Esophagus muscularis mucosa (tissue), 4 donors: ENCODE measurements at regions not wholly inside any gene's neighbourhood (a gene's known extent, or its start where the extent isn't known, plus 50 kb on each side); places are given as distances from the start of the nearest gene placed in this dataset.

Experiments
- DNase-seq: peaks from one replicate; pipeline ENCODE4 v3.0.0-alpha.2; 2017; ENCODE audit errors: extremely low spot score
- H3K27ac ChIP-seq, 4 donors: fragments of 200-600 bp; sonication (generic); replicated peaks in 1 of 4; 1 replicate in 3 of 4; 2 replicates in 1 of 4; pipeline ENCODE4 v1.5.1; 2016 to 2019; ENCODE audit warnings: mild to moderate bottlenecking in 1 of 4
- H3K27me3 ChIP-seq, 4 donors: fragments of 200-600 bp; sonication (generic); one replicate each; pipeline versions ENCODE4 v1.5.1 to v1.6.0; 2016 to 2019
- H3K36me3 ChIP-seq, 4 donors: fragments of 200-600 bp; sonication (generic); one replicate each; pipeline ENCODE4 v1.5.1; 2016 to 2019
- H3K4me1 ChIP-seq, 4 donors: fragments of 200-600 bp; sonication (generic); one replicate each; pipeline ENCODE4 v1.5.1; 2016 to 2019
- H3K4me3 ChIP-seq, 4 donors: fragments of 200-600 bp; sonication (generic); 1 replicate in 2 of 4; 2 replicates in 2 of 4; pipeline ENCODE4 v1.5.1; 2016 to 2019; ENCODE audit warnings: mild to moderate bottlenecking in 4 of 4, moderate library complexity in 1 of 4
- H3K9me3 ChIP-seq, 4 donors: fragments of 200-600 bp; sonication (generic); 1 replicate in 3 of 4; 2 replicates in 1 of 4; pipeline ENCODE4 v1.5.1; 2016 to 2019
- EP300 ChIP-seq: sonication (generic); formaldehyde crosslinking; IDR thresholded peaks from one replicate; pipeline ENCODE4 v1.6.1; 2017; ENCODE audit warnings: antibody characterized with exemption
- POLR2A ChIP-seq: fragments of 450-650 bp; IDR thresholded peaks from one replicate; pipeline ENCODE4 v1.6.1; 2017; ENCODE audit warnings: antibody characterized with exemption, moderate library complexity, mild to moderate bottlenecking, low read depth
- POLR2AphosphoS5 ChIP-seq, 2 donors: sonication (generic); formaldehyde crosslinking; IDR thresholded peaks; one replicate each; pipeline ENCODE4 v1.6.1; 2017; ENCODE audit warnings: antibody characterized with exemption in 2 of 2
- WGBS: methylation state at CpG from one replicate; pipeline ENCODE4 v1.1.5; 2018; 5-methylcytosine and 5-hydroxymethylcytosine counted together
- intact Hi-C: fragments of 100-400 bp; cut with DNase I; formaldehyde crosslinking; loops from one replicate; pipeline ENCODE4 v1.15.1; 2023
- TF ChIP-seq, protein P1 (sequence below), 3 experiments: fragments of 200-600 bp in 2 of 3; fragments of 450-650 bp in 1 of 3; sonication (generic) in 2 of 3; IDR thresholded peaks; one replicate each; pipeline ENCODE4 v1.5.1; 2017 to 2019; ENCODE audit warnings: antibody characterized with exemption in 3 of 3, mild to moderate bottlenecking in 2 of 3, moderate library complexity in 1 of 3

DNA sequence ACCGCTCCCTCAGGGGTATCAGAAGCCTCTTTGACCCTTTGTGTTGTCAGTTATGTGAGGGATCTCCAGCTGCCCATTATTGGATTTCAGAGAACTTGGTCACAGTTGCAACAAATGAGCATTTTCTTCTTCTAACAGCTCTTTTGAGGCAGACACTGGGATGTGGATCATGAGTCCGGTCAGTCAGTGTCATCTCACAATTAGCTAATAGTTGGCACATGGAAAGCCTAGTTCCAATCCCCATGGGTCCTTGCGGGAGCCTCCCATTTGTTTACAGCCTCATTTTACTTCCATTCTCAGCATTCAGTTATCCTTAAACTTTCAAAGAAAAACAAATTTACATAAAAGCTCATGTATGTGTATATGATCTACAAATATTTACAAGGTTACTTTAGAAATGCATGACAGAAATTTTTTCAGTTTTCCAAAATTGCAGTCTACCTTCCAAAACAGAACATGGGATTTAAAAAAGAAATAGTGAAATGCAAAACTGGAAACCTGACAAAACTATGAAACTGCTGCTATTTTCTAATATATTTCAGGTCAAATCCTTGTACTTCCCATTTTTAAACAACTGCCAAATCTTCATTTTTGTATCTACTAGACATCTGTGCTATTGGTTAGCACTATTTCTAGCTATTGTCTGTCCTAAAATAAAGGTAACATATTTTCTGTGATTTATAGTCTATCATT is 547.1 kb upstream of the ZEB2 start:
- H3K4me1 ChIP-seq, result peaks cover 5 to 13% (median 6%) of the 10 kb centered on the region in 4 donors
- no peaks in the 10 kb centered on the region for H3K27me3 ChIP-seq
- DNase-seq, result no peak
- TF ChIP-seq EP300 (no peak), POLR2AphosphoS5 (IDR thresholded peaks at IDR 0.05) (no peak), POLR2A (no peak)
- TF ChIP-seq, protein P1, sequence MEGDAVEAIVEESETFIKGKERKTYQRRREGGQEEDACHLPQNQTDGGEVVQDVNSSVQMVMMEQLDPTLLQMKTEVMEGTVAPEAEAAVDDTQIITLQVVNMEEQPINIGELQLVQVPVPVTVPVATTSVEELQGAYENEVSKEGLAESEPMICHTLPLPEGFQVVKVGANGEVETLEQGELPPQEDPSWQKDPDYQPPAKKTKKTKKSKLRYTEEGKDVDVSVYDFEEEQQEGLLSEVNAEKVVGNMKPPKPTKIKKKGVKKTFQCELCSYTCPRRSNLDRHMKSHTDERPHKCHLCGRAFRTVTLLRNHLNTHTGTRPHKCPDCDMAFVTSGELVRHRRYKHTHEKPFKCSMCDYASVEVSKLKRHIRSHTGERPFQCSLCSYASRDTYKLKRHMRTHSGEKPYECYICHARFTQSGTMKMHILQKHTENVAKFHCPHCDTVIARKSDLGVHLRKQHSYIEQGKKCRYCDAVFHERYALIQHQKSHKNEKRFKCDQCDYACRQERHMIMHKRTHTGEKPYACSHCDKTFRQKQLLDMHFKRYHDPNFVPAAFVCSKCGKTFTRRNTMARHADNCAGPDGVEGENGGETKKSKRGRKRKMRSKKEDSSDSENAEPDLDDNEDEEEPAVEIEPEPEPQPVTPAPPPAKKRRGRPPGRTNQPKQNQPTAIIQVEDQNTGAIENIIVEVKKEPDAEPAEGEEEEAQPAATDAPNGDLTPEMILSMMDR (IDR thresholded peaks at IDR 0.05), result no peak
- H3K27ac ChIP-seq, result peak overlapping the region; percentile 59 to 77 (median 66)
- no peak overlapping the region for H3K4me3 ChIP-seq
- WGBS, result 70% methylated on average over 3 of the region's 3 CpGs
- intact Hi-C loops, result no loop called here
- no peaks in the 10 kb centered on the region for H3K9me3 ChIP-seq
- H3K36me3 ChIP-seq, result no peaks in the 10 kb centered on the region

DNA sequence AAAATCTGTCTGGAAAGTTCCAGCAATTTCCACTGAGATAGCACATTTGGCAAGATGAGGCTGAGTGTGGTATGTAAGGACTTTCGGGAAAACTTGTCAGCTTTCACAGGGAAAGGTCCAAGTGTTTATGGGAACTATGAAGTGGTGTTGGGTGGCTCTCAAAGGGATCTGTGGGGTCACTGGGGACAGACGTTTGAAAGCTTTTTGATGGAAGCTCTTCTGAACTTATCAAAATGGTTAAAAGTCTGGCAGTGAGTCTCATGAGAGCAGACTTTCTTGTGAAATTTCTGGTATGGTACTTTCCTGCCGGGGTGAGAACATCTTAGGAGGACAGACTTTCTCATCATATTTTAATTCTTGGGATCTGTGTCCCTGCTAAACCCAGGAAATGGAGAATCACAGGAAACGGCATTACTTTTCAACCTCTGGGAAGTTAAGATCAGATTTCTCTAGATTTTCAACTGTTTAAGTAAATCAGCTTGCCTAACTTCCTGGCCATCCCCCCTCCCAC is 546.3 kb upstream of the ZEB2 start:
- TF ChIP-seq EP300 (peak; percentile 17), POLR2A (no peak)
- no peaks in the 10 kb centered on the region for H3K36me3 ChIP-seq
- DNase-seq, result no peak
- intact Hi-C loops, result no loop called here
- WGBS, result 50% methylated on average over 4 of the region's 4 CpGs
- peak overlapping the region; percentile 59 to 77 (median 66) for H3K27ac ChIP-seq
- peaks cover 5 to 13% (median 6%) of the 10 kb centered on the region in 4 donors for H3K4me1 ChIP-seq
- H3K4me3 ChIP-seq, result no peak overlapping the region
- H3K27me3 ChIP-seq, result no peaks in the 10 kb centered on the region
- no peaks in the 10 kb centered on the region for H3K9me3 ChIP-seq

DNA sequence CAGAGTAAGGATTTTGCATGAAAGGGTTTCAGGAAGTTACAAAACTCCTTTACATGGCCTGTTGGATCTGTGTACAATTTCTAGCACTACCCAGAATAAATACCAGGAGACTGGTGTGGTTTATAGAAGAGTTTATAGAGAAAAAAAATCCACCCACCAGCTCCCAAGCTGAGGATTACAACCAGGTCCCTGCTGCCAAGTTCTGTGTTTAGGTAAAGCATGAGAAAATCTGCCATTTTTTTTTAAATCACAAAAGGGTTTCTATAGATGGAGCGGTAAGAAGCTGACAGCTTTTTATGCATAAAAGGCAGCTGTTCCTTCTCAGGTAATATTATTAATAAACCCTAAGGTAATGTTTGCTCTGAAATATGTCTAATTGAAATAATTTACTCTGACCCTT is 545.4 kb upstream of the ZEB2 start:
- 71% methylated on average over 1 of the region's 1 CpG for WGBS
- TF ChIP-seq POLR2AphosphoS5 (IDR thresholded peaks at IDR 0.05), result no peak
- TF ChIP-seq, protein P1 (IDR thresholded peaks at IDR 0.05), result no peak
- TF ChIP-seq EP300, result no peak
- TF ChIP-seq POLR2A, result no peak
- intact Hi-C loops, result no loop called here
- Histone ChIP-seq H3K9me3 (no peaks in the 10 kb centered on the region), H3K27ac (peak overlapping the region; percentile 13 to 77 (median 62)), H3K4me3 (no peak overlapping the region), H3K36me3 (no peaks in the 10 kb centered on the region), H3K27me3 (no peaks in the 10 kb centered on the region), H3K4me1 (peaks cover 5 to 13% (median 6%) of the 10 kb centered on the region in 4 donors)
- no peak for DNase-seq

DNA sequence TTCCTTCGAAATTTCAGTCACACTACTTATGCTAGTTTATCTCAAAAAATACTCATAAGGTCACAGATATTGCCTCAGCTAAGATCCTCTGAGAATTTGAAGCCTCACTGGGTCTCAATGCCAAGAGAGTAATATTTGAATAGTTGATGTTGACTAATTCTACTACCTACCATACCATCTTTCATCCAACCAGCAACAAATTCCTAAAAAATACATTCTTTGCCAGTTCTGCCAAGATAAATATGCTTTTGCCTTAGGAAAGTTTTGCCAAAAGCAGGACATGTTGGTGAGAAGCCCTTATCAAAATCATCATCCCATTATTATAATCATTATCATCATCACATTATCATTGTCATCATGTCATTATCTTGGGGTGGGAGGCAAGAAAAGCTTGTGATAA is 544.6 kb upstream of the ZEB2 start:
- intact Hi-C loops, result no loop called here
- no peak for DNase-seq
- Histone ChIP-seq H3K4me1 (peaks cover 5 to 13% (median 6%) of the 10 kb centered on the region in 4 donors), H3K9me3 (no peaks in the 10 kb centered on the region), H3K36me3 (no peaks in the 10 kb centered on the region), H3K4me3 (no peak overlapping the region), H3K27me3 (no peaks in the 10 kb centered on the region), H3K27ac (no peak overlapping the region)
- 62% methylated on average over 1 of the region's 1 CpG for WGBS
- TF ChIP-seq POLR2AphosphoS5 (IDR thresholded peaks at IDR 0.05) (no peak), POLR2A (no peak), EP300 (no peak)
- TF ChIP-seq, protein P1 (IDR thresholded peaks at IDR 0.05), result no peak

DNA sequence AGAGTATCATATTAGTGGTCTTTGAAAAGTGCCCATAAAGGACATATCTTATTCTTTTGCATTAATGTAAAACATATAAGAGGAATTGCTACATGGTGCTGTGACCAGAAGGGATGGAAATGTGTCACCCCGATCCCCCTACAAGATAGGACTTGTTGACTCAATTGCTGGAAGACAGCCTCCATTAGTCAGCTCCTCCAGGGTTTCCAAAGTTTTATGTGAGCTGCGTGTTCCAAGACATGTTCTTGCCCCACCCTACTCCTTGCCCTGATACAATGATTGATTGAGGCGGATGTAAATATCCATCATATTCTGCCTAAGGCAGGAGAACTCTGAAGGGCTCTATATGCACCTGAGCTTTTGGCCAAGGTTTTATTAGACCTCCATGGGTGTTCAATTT is 541.0 kb upstream of the ZEB2 start:
- TF ChIP-seq POLR2AphosphoS5 (IDR thresholded peaks at IDR 0.05), result no peak
- TF ChIP-seq POLR2A, result no peak
- TF ChIP-seq, protein P1 (IDR thresholded peaks at IDR 0.05), result no peak
- no peak for TF ChIP-seq EP300
- WGBS, result 87% methylated on average over 3 of the region's 3 CpGs
- no peak overlapping the region for H3K27ac ChIP-seq
- peaks cover 4 to 7% (median 5%) of the 10 kb centered on the region in 4 donors for H3K4me1 ChIP-seq
- no peaks in the 10 kb centered on the region for H3K27me3 ChIP-seq
- H3K9me3 ChIP-seq, result no peaks in the 10 kb centered on the region
- intact Hi-C loops, result no loop called here
- no peak overlapping the region for H3K4me3 ChIP-seq
- no peaks in the 10 kb centered on the region for H3K36me3 ChIP-seq
- no peak for DNase-seq
